ENCODE measurements at regions not wholly inside any gene's neighbourhood (a gene's known extent, or its start where the extent isn't known, plus 50 kb on each side); places are given as distances from the start of the nearest gene placed in this dataset.

- TF ChIP-seq, protein P1, sequence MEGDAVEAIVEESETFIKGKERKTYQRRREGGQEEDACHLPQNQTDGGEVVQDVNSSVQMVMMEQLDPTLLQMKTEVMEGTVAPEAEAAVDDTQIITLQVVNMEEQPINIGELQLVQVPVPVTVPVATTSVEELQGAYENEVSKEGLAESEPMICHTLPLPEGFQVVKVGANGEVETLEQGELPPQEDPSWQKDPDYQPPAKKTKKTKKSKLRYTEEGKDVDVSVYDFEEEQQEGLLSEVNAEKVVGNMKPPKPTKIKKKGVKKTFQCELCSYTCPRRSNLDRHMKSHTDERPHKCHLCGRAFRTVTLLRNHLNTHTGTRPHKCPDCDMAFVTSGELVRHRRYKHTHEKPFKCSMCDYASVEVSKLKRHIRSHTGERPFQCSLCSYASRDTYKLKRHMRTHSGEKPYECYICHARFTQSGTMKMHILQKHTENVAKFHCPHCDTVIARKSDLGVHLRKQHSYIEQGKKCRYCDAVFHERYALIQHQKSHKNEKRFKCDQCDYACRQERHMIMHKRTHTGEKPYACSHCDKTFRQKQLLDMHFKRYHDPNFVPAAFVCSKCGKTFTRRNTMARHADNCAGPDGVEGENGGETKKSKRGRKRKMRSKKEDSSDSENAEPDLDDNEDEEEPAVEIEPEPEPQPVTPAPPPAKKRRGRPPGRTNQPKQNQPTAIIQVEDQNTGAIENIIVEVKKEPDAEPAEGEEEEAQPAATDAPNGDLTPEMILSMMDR (IDR thresholded peaks at IDR 0.05; ENCODE audit: poor library complexity, severe bottlenecking), result no peak
- TF ChIP-seq REST (IDR thresholded peaks at IDR 0.05; ENCODE audit: borderline replicate concordance) (no peak), RAD21 (conservative IDR thresholded peaks at IDR 0.05) (no peak), TAF1 (IDR thresholded peaks at IDR 0.05; ENCODE audit: low read depth) (no peak), POLR2AphosphoS5 (IDR thresholded peaks at IDR 0.05) (no peak), EZH2 (IDR thresholded peaks at IDR 0.05; ENCODE audit: borderline replicate concordance, insufficient read depth, low read length, poor library complexity, severe bottlenecking) (no peak), EP300 (conservative IDR thresholded peaks at IDR 0.05; ENCODE audit: poor library complexity, severe bottlenecking) (no peak), MXI1 (conservative IDR thresholded peaks at IDR 0.05; ENCODE audit: poor library complexity, severe bottlenecking) (no peak)
Observed at GRCh38 chr10:121085367-121085766, 234.2 kb downstream of the WDR11 start.
